Thyroid gland (tissue), 4 donors: ENCODE measurements at regions not wholly inside any gene's neighbourhood (a gene's known extent, or its start where the extent isn't known, plus 50 kb on each side); places are given as distances from the start of the nearest gene placed in this dataset.

Source experiments
- DNase-seq, 2 donors: peaks; one replicate each; pipeline ENCODE4 v3.0.0-alpha.2; 2019
- H3K27ac ChIP-seq, 3 donors: fragments of 200-600 bp; sonication (generic); 1 replicate in 2 of 3; 2 replicates in 1 of 3; pipeline ENCODE4 v1.5.1; 2016 to 2019; ENCODE audit warnings: mild to moderate bottlenecking in 1 of 3, moderate library complexity in 1 of 3
- H3K27me3 ChIP-seq: fragments of 200-600 bp; sonication (generic); one replicate; pipeline ENCODE4 v1.5.1; 2019
- H3K36me3 ChIP-seq, 2 donors: fragments of 200-600 bp; sonication (generic); one replicate each; pipeline ENCODE4 v1.5.1; 2016 to 2019
- H3K4me1 ChIP-seq, 2 donors: fragments of 200-600 bp; sonication (generic); one replicate each; pipeline ENCODE4 v1.5.1; 2017 to 2019
- H3K4me3 ChIP-seq, 3 donors: fragments of 200-600 bp; sonication (generic); replicated peaks in 1 of 3; 1 replicate in 2 of 3; 2 replicates in 1 of 3; pipeline ENCODE4 v1.5.1; 2016; ENCODE audit warnings: mild to moderate bottlenecking in 1 of 3
- H3K9me3 ChIP-seq: fragments of 200-600 bp; sonication (generic); one replicate; pipeline ENCODE4 v1.5.1; 2017
- POLR2A ChIP-seq, 2 donors: fragments of 450-650 bp; IDR thresholded peaks; one replicate each; pipeline ENCODE4 v1.6.1; 2017; ENCODE audit warnings: antibody characterized with exemption in 2 of 2, mild to moderate bottlenecking in 2 of 2, moderate library complexity in 1 of 2
- WGBS, 2 donors: methylation state at CpG; one replicate each; pipeline ENCODE4 v1.1.5; 2017; 5-methylcytosine and 5-hydroxymethylcytosine counted together
- intact Hi-C: fragments of 100-400 bp; cut with DNase I; formaldehyde crosslinking; loops from one replicate; pipeline ENCODE4 v1.15.1; 2023
- TF ChIP-seq, protein P1 (sequence below), 6 experiments: fragments of 200-600 bp in 3 of 6; fragments of 450-650 bp in 3 of 6; sonication (generic) in 3 of 6; IDR thresholded peaks; one replicate each; pipeline ENCODE4 v1.5.1; 2016 to 2019; ENCODE audit warnings: antibody characterized with exemption in 6 of 6, mild to moderate bottlenecking in 2 of 6, inconsistent platforms in 1 of 6, moderate library complexity in 1 of 6

DNA sequence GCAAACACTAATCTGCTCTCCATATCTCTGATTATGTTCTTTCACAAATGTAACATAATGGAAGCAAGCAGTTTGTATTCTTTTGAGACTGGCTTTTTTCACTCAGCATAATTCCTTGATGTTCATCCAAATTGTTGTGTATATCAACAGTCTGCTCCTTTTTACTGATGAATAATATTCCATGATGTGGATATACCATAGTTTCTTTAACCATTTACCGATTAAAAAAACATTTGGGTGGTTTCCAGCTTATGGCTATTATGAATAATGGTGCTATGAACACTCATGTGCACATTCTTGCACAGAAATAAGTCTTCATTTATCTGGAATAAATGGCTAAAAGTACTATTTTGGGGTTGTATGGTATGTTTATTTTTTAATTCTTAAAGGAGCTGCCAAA lies 708.9 kb downstream of the RFPL4B start:
- no peaks in the 10 kb centered on the region for H3K27me3 ChIP-seq
- no peak overlapping the region for H3K27ac ChIP-seq
- DNase-seq: no peak
- no peaks in the 10 kb centered on the region for H3K36me3 ChIP-seq
- WGBS, 2 donors: 0 to 36% methylated on average over 1 of the region's 1 CpG
- H3K4me1 ChIP-seq: peaks cover 0 to 4% of the 10 kb centered on the region in 2 donors
- intact Hi-C loops: no loop called here
- TF ChIP-seq POLR2A (IDR thresholded peaks at IDR 0.05): no peak
- TF ChIP-seq, protein P1, sequence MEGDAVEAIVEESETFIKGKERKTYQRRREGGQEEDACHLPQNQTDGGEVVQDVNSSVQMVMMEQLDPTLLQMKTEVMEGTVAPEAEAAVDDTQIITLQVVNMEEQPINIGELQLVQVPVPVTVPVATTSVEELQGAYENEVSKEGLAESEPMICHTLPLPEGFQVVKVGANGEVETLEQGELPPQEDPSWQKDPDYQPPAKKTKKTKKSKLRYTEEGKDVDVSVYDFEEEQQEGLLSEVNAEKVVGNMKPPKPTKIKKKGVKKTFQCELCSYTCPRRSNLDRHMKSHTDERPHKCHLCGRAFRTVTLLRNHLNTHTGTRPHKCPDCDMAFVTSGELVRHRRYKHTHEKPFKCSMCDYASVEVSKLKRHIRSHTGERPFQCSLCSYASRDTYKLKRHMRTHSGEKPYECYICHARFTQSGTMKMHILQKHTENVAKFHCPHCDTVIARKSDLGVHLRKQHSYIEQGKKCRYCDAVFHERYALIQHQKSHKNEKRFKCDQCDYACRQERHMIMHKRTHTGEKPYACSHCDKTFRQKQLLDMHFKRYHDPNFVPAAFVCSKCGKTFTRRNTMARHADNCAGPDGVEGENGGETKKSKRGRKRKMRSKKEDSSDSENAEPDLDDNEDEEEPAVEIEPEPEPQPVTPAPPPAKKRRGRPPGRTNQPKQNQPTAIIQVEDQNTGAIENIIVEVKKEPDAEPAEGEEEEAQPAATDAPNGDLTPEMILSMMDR (IDR thresholded peaks at IDR 0.05): no peak
- H3K9me3 ChIP-seq: no peaks in the 10 kb centered on the region
- no peak overlapping the region for H3K4me3 ChIP-seq

DNA sequence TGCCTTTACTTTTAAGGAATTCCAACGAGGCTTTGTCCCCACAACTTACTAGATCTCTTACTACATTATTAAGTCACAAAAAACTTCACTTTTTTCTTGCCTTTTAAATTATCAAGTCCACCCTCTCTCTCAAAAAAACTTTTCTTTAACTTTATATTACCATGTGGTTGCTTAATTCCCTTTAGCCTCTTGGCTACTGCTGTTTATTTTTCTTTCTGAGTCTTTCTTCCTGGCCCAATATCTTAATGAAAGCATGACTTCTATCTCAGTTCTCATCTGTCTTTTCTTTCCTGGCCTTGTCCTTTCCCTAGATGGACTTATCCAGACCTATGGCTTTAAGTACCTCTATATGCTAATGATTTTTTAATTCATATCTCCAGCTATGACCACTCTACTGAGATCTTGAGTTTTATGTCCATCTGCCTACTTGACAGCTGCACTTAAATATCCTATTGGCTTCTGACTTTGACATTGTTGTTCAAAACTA lies 710.5 kb downstream of the RFPL4B start:
- Histone ChIP-seq H3K4me1 (peaks cover 0 to under 1% of the 10 kb centered on the region in 2 donors), H3K9me3 (no peaks in the 10 kb centered on the region)
- 73 to 78% methylated on average over 1 of the region's 1 CpG for WGBS, 2 donors

DNA sequence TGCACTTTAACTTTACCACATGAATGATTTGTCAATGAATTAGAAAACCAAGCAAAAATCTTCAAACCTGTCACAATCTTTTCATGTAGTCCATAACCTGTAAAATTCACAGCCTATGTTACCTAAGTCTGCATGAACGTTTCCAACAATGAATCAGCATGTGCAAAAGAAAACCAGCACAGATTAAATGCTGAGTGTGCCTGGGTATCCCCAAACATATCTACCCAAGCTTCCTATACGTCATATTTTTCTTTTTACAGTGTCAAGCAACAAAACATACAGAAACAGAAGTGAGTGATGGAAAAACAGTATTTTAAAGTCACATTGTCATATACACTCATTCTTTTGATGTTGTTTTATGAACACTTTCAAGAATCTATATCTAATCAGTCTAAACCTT lies 713.5 kb downstream of the RFPL4B start:
- no peaks in the 10 kb centered on the region for H3K27me3 ChIP-seq
- H3K27ac ChIP-seq: no peak overlapping the region
- no peaks in the 10 kb centered on the region for H3K36me3 ChIP-seq
- no peaks in the 10 kb centered on the region for H3K9me3 ChIP-seq
- no peak for TF ChIP-seq POLR2A (IDR thresholded peaks at IDR 0.05)
- TF ChIP-seq, protein P1 (IDR thresholded peaks at IDR 0.05): no peak
- DNase-seq: no peak
- WGBS, 2 donors: 76 to 84% methylated on average over 2 of the region's 2 CpGs
- intact Hi-C loops: no loop called here
- H3K4me3 ChIP-seq: no peak overlapping the region
- peaks cover 0 to 6% of the 10 kb centered on the region in 2 donors for H3K4me1 ChIP-seq

More for the DNA sequence above, 710.5 kb downstream of the RFPL4B start:
- H3K4me3 ChIP-seq: no peak overlapping the region
- TF ChIP-seq, protein P1 (IDR thresholded peaks at IDR 0.05): no peak
- no peak for TF ChIP-seq POLR2A (IDR thresholded peaks at IDR 0.05)
- no peaks in the 10 kb centered on the region for H3K36me3 ChIP-seq
- DNase-seq: no peak
- no peak overlapping the region for H3K27ac ChIP-seq
- no peaks in the 10 kb centered on the region for H3K27me3 ChIP-seq
- intact Hi-C loops: no loop called here

DNA sequence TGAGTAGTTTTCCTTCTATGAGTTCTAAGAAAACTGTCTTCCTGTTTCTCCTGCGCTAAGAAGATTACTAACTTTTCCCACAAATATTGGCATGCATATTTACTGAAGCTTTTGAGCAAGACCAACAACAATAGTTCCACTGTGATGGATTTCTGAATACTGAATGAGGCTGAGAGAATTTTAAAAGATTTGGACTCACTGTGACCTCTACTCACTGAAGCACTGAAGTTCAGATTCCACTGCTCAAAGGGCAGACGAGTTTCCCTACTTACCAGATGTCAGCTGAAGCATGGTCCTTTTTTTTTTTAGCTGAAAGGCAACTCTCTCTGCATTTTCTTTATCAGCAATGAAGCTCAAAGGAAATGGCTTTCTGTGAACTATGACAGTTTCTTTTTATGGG lies 718.5 kb downstream of the RFPL4B start:
- no peaks in the 10 kb centered on the region for H3K9me3 ChIP-seq
- H3K4me3 ChIP-seq: no peak overlapping the region
- intact Hi-C loops: no loop called here
- no peaks in the 10 kb centered on the region for H3K27me3 ChIP-seq
- peaks cover 6 to 13% of the 10 kb centered on the region in 2 donors for H3K4me1 ChIP-seq
- peak overlapping the region in 1 of 3 donors; percentile 29 for H3K27ac ChIP-seq
- DNase-seq: peak in 1 of 2 donors; percentile 8
- TF ChIP-seq, protein P1 (IDR thresholded peaks at IDR 0.05): no peak
- TF ChIP-seq POLR2A (IDR thresholded peaks at IDR 0.05): no peak
- 23 to 26% methylated on average over 2 of the region's 2 CpGs for WGBS, 2 donors
- H3K36me3 ChIP-seq: no peaks in the 10 kb centered on the region

DNA sequence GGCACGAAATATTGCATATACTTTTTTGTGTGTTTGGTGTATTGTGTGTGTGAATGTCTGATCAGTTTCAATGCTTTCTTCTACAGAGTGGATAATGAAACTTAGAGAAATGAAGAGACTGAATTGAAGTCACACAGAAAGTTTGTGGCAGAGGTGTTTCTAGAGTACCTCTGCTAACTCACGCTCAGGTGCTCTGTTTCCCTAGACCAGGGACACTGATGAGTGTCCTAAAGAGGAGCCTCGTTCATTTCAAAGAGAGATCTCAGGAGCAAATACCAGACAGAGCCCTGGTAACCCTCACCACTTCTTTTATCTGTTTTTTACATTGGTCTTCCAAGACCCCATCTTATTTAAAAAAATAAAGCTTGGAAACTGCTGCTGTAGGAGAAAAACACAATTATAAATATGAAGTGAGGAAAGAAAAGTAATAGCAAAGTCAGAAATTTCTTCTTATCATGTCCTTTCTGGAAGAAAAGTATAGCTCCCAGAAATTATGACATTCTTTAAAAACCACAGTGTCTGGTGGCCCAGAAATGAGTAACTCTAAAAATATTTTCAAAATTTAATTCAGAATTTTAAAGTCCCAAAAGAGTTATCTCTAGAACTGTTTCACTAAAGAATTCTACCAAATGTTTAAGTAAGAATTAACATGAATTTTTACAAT lies 720.6 kb downstream of the RFPL4B start:
- intact Hi-C loops: no loop called here
- Histone ChIP-seq H3K36me3 (no peaks in the 10 kb centered on the region), H3K9me3 (no peaks in the 10 kb centered on the region), H3K4me1 (peaks cover 6 to 13% of the 10 kb centered on the region in 2 donors), H3K27me3 (no peaks in the 10 kb centered on the region), H3K27ac (no peak overlapping the region), H3K4me3 (no peak overlapping the region)
- no peak for DNase-seq
- WGBS, 2 donors: 89 to 94% methylated on average over 3 of the region's 3 CpGs
- TF ChIP-seq POLR2A (IDR thresholded peaks at IDR 0.05): no peak
- TF ChIP-seq, protein P1 (IDR thresholded peaks at IDR 0.05): no peak
